Vagina (tissue), 2 donors: ENCODE measurements at regions not wholly inside any gene's neighbourhood (a gene's known extent, or its start where the extent isn't known, plus 50 kb on each side); places are given as distances from the start of the nearest gene placed in this dataset.

Experiments
- DNase-seq, 2 donors: peaks; one replicate each; pipeline ENCODE4 v3.0.0-alpha.2; 2017; ENCODE audit errors: extremely low spot score in 2 of 2
- H3K27ac ChIP-seq: fragments of 200-600 bp; sonication (generic); one replicate; pipeline ENCODE4 v1.5.1; 2019
- H3K27me3 ChIP-seq: fragments of 200-600 bp; sonication (generic); one replicate; pipeline ENCODE4 v1.5.1; 2019
- H3K36me3 ChIP-seq, 2 donors: fragments of 200-600 bp; sonication (generic); one replicate each; pipeline ENCODE4 v1.5.1; 2017 to 2019
- H3K4me1 ChIP-seq: fragments of 200-600 bp; sonication (generic); one replicate; pipeline ENCODE4 v1.5.1; 2019
- H3K4me3 ChIP-seq, 2 donors: fragments of 200-600 bp; sonication (generic); 1 replicate in 1 of 2; 2 replicates in 1 of 2; pipeline ENCODE4 v1.5.1; 2016 to 2019
- H3K9me3 ChIP-seq: fragments of 200-600 bp; sonication (generic); one replicate; pipeline ENCODE4 v1.5.1; 2019
- POLR2A ChIP-seq, 2 donors: fragments of 450-650 bp; IDR thresholded peaks; one replicate each; pipeline ENCODE4 v1.6.1; 2017; ENCODE audit warnings: antibody characterized with exemption in 2 of 2, mild to moderate bottlenecking in 2 of 2, moderate library complexity in 2 of 2
- POLR2AphosphoS5 ChIP-seq, 2 donors: sonication (generic); formaldehyde crosslinking; IDR thresholded peaks; one replicate each; pipeline ENCODE4 v1.9.0; 2017; ENCODE audit warnings: antibody characterized with exemption in 2 of 2, mild to moderate bottlenecking in 2 of 2, low read depth in 1 of 2; ENCODE audit not compliant: insufficient read depth in 1 of 2
- intact Hi-C: fragments of 100-400 bp; cut with DNase I; formaldehyde crosslinking; loops from one replicate; pipeline ENCODE4 v1.15.1; 2023
- TF ChIP-seq, protein P1 (sequence below), 3 experiments: fragments of 450-650 bp in 2 of 3; fragments of 200-600 bp in 1 of 3; sonication (generic) in 1 of 3; IDR thresholded peaks; one replicate each; pipeline ENCODE4 v1.5.1; 2017 to 2019; ENCODE audit warnings: antibody characterized with exemption in 3 of 3, mild to moderate bottlenecking in 2 of 3, moderate library complexity in 2 of 3

- H3K27me3 ChIP-seq = no peaks in the 10 kb centered on the region
- peak in 1 of 2 donors; percentile 79 for DNase-seq
- H3K36me3 ChIP-seq = no peaks in the 10 kb centered on the region
- TF ChIP-seq POLR2AphosphoS5 (IDR thresholded peaks at IDR 0.05; ENCODE audit: insufficient read depth in 1 of 2, low read depth in 1 of 2) (no peak), POLR2A (IDR thresholded peaks at IDR 0.05) (no peak)
- TF ChIP-seq, protein P1, sequence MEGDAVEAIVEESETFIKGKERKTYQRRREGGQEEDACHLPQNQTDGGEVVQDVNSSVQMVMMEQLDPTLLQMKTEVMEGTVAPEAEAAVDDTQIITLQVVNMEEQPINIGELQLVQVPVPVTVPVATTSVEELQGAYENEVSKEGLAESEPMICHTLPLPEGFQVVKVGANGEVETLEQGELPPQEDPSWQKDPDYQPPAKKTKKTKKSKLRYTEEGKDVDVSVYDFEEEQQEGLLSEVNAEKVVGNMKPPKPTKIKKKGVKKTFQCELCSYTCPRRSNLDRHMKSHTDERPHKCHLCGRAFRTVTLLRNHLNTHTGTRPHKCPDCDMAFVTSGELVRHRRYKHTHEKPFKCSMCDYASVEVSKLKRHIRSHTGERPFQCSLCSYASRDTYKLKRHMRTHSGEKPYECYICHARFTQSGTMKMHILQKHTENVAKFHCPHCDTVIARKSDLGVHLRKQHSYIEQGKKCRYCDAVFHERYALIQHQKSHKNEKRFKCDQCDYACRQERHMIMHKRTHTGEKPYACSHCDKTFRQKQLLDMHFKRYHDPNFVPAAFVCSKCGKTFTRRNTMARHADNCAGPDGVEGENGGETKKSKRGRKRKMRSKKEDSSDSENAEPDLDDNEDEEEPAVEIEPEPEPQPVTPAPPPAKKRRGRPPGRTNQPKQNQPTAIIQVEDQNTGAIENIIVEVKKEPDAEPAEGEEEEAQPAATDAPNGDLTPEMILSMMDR (IDR thresholded peaks at IDR 0.05) = no peak
- no peak overlapping the region for H3K4me3 ChIP-seq
- peak overlapping the region; percentile 68 for H3K27ac ChIP-seq
- peaks cover 60% of the 10 kb centered on the region for H3K4me1 ChIP-seq
- H3K9me3 ChIP-seq = no peaks in the 10 kb centered on the region
- intact Hi-C loops = no loop called here
Observed at GRCh38 chr15:31474059-31474868, 147.6 kb downstream of the KLF13 start.

DNA sequence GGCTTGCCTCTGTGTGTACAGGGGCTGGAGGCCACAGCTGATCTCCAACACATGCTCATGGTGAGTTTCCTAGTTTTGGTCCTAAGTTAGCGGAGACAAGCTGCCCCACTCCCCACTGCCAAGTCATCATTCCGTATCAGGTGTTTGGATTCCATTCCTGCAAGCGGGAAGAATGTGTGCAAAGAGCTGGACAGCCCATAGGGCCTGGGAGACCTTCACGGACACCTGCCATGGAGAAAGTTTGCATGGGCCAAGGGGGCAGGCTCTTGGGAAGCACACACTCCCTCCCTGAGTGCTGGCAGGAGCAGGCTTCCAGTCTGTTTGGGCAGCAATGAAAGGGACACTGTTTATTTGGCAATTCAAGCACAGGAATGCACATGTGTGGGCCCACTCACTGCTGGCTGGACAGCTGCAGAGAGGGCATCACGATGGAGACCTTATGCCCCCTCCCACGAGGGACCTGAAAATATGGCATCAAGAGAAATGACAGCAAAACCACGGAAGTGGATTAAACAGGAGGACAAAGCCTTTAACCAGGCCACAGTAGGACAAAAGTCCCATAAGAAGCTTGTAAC, 149.7 kb downstream of the KLF13 start:
- Histone ChIP-seq H3K4me1 (peaks cover 69% of the 10 kb centered on the region), H3K36me3 (no peaks in the 10 kb centered on the region)
- DNase-seq = peak in 1 of 2 donors; percentile 83

DNA sequence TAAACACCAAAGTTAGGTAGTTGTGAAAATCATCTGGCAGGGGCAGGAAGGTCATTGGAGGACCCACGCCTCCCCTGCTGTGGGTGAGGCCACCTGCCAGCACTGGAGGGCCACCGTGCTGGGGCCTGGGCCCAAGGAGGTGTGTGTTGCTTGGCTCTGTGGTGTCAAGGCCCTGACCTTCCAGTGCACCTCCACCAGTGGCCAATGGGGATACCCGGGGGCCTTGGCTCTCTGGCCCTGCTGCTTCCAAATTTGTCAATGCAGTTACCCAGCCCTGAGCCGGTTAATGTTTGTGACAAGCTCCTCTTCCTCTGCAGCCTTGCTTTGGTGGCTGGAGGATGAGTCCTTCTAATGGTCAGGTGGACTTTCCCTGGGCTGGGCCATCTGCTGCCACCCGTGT, 150.2 kb downstream of the KLF13 start:
- H3K27me3 ChIP-seq = no peaks in the 10 kb centered on the region
- H3K27ac ChIP-seq = no peak overlapping the region
- DNase-seq = peak in 1 of 2 donors; percentile 81
- H3K9me3 ChIP-seq = no peaks in the 10 kb centered on the region
- intact Hi-C loops = no loop called here
- H3K4me1 ChIP-seq = peaks cover 63% of the 10 kb centered on the region
- H3K4me3 ChIP-seq = no peak overlapping the region
- no peak for TF ChIP-seq POLR2A (IDR thresholded peaks at IDR 0.05)
- TF ChIP-seq, protein P1 (IDR thresholded peaks at IDR 0.05) = no peak
- TF ChIP-seq POLR2AphosphoS5 (IDR thresholded peaks at IDR 0.05; ENCODE audit: insufficient read depth in 1 of 2, low read depth in 1 of 2) = no peak
- no peaks in the 10 kb centered on the region for H3K36me3 ChIP-seq

More for the DNA sequence above, 149.7 kb downstream of the KLF13 start:
- Histone ChIP-seq H3K27me3 (no peaks in the 10 kb centered on the region), H3K27ac (no peak overlapping the region), H3K4me3 (no peak overlapping the region), H3K9me3 (no peaks in the 10 kb centered on the region)
- TF ChIP-seq POLR2A (IDR thresholded peaks at IDR 0.05) (no peak), POLR2AphosphoS5 (IDR thresholded peaks at IDR 0.05; ENCODE audit: insufficient read depth in 1 of 2, low read depth in 1 of 2) (no peak)
- TF ChIP-seq, protein P1 (IDR thresholded peaks at IDR 0.05) = no peak
- intact Hi-C loops = no loop called here

- TF ChIP-seq, protein P1 (IDR thresholded peaks at IDR 0.05) = no peak
- TF ChIP-seq POLR2A (IDR thresholded peaks at IDR 0.05) (no peak), POLR2AphosphoS5 (IDR thresholded peaks at IDR 0.05; ENCODE audit: insufficient read depth in 1 of 2, low read depth in 1 of 2) (no peak)
- peaks cover 62% of the 10 kb centered on the region for H3K4me1 ChIP-seq
Observed at GRCh38 chr15:31477301-31477700, 150.7 kb downstream of the KLF13 start.

More at GRCh38 chr15:31477301-31477700, 150.7 kb downstream of the KLF13 start:
- no peaks in the 10 kb centered on the region for H3K9me3 ChIP-seq
- no peaks in the 10 kb centered on the region for H3K27me3 ChIP-seq
- H3K36me3 ChIP-seq = no peaks in the 10 kb centered on the region
- peak in 1 of 2 donors; percentile 29 for DNase-seq
- no peak overlapping the region for H3K27ac ChIP-seq
- no peak overlapping the region for H3K4me3 ChIP-seq
- intact Hi-C loops = no loop called here
